ENCODE measurements at regions not wholly inside any gene's neighbourhood (a gene's known extent, or its start where the extent isn't known, plus 50 kb on each side); places are given as distances from the start of the nearest gene placed in this dataset.

DNA sequence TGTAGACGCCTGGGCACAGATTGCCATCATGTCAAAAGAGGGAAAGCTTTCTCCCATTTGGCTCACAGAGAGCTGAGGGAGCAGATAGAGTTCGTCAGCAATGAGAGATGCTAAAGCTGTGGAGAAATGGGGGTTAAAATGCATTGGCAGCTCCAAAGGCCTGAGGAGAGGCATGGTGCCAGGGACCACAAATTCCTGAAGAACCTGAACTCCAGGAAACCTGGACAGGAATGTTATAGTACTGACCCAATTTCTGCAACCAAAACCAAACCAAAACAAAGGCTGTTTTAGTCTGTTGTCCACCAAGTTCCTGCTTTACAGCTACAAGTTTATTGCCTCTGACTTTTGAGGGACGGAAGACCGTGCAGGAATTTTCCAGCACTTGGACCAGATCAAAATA, 575.7 kb downstream of the REEP3 start:
- Histone ChIP-seq H3K9me3 (ENCODE audit: control insufficient read depth, insufficient read depth, low read depth, low read length) (no peaks in the 10 kb centered on the region), H3K4me3 (ENCODE audit: low read depth, low read length) (no peak overlapping the region), H3K4me1 (ENCODE audit: control insufficient read depth, insufficient read depth, low read length) (no peaks in the 10 kb centered on the region), H3K27ac (ENCODE audit: extremely low read depth, low read depth, low read length) (no peak overlapping the region), H3K36me3 (ENCODE audit: control insufficient read depth in 2 of 2, insufficient read depth in 1 of 2, low read length in 2 of 2) (no peaks in the 10 kb centered on the region)
- ChIA-PET POLR2A (no interaction called here), CTCF (no interaction called here)
- TF ChIP-seq ZNF140 (tag by site-specific recombination; IDR thresholded peaks at IDR 0.05) (no peak), ZNF837 (tag by site-specific recombination; IDR thresholded peaks at IDR 0.05) (no peak), ZNF239 (tag by site-specific recombination; IDR thresholded peaks at IDR 0.05) (no peak), ZNF138 (tag by site-specific recombination; IDR thresholded peaks at IDR 0.05; ENCODE audit: borderline replicate concordance) (no peak), SETDB1 (IDR thresholded peaks at IDR 0.05; ENCODE audit: insufficient read length, low read length) (no peak), GFI1B (tag by site-specific recombination; IDR thresholded peaks at IDR 0.05) (no peak), ZNF214 (tag by site-specific recombination; IDR thresholded peaks at IDR 0.05; ENCODE audit: borderline replicate concordance) (no peak), ZNF707 (tag by site-specific recombination; IDR thresholded peaks at IDR 0.05) (no peak), ZBTB21 (tag by site-specific recombination; IDR thresholded peaks at IDR 0.05) (no peak), ZNF530 (tag by site-specific recombination; IDR thresholded peaks at IDR 0.05; ENCODE audit: low read depth) (no peak), ZNF792 (tag by site-specific recombination; IDR thresholded peaks at IDR 0.05) (no peak), HOXA7 (CRISPR knock-in tag; IDR thresholded peaks at IDR 0.05; ENCODE audit: borderline replicate concordance) (no peak), ZNF596 (tag by site-specific recombination; IDR thresholded peaks at IDR 0.05) (no peak), ZNF610 (tag by site-specific recombination; IDR thresholded peaks at IDR 0.05; ENCODE audit: borderline replicate concordance) (no peak), INSM2 (tag by site-specific recombination; IDR thresholded peaks at IDR 0.05) (no peak), ZNF416 (tag by site-specific recombination; IDR thresholded peaks at IDR 0.05) (no peak)

GRCh38 chr10:64097391-64098122, 576.4 kb downstream of the REEP3 start:
- Histone ChIP-seq H3K27ac (ENCODE audit: extremely low read depth, low read depth, low read length) (no peak overlapping the region), H3K4me1 (ENCODE audit: control insufficient read depth, insufficient read depth, low read length) (no peaks in the 10 kb centered on the region), H3K36me3 (ENCODE audit: control insufficient read depth in 2 of 2, insufficient read depth in 1 of 2, low read length in 2 of 2) (no peaks in the 10 kb centered on the region), H3K4me3 (ENCODE audit: low read depth, low read length) (no peak overlapping the region), H3K9me3 (ENCODE audit: control insufficient read depth, insufficient read depth, low read depth, low read length) (no peaks in the 10 kb centered on the region)
- CTCF ChIA-PET = interaction anchor here (0.6 kb wide), 1 partner anchor 21 kb away, joined by 3 read pairs; no protein-coding TSS in a partner anchor
- no peak for TF ChIP-seq MYNN (tag by site-specific recombination; IDR thresholded peaks at IDR 0.05; ENCODE audit: borderline replicate concordance)
- POLR2A ChIA-PET = no interaction called here

GRCh38 chr10:64098994-64099393, 577.8 kb downstream of the REEP3 start:
- Histone ChIP-seq H3K4me1 (ENCODE audit: control insufficient read depth, insufficient read depth, low read length) (no peaks in the 10 kb centered on the region), H3K36me3 (ENCODE audit: control insufficient read depth in 2 of 2, insufficient read depth in 1 of 2, low read length in 2 of 2) (no peaks in the 10 kb centered on the region), H3K9me3 (ENCODE audit: control insufficient read depth, insufficient read depth, low read depth, low read length) (no peaks in the 10 kb centered on the region), H3K27ac (ENCODE audit: extremely low read depth, low read depth, low read length) (no peak overlapping the region), H3K4me3 (ENCODE audit: low read depth, low read length) (no peak overlapping the region)
- POLR2A ChIA-PET = no interaction called here
- CTCF ChIA-PET = interaction anchor here (0.5 kb wide), 1 partner anchor 13 kb away, joined by 4 read pairs; no protein-coding TSS in a partner anchor
- TF ChIP-seq SALL2 (tag by site-specific recombination; IDR thresholded peaks at IDR 0.05; ENCODE audit: borderline replicate concordance) = no peak
- no peak for TF ChIP-seq ZNF707 (tag by site-specific recombination; IDR thresholded peaks at IDR 0.05)
- TF ChIP-seq ZFP37 (tag by site-specific recombination; IDR thresholded peaks at IDR 0.05) = no peak
- no peak for TF ChIP-seq ZNF324 (tag by site-specific recombination; IDR thresholded peaks at IDR 0.05)
- no peak for TF ChIP-seq GLI4 (tag by site-specific recombination; IDR thresholded peaks at IDR 0.05)
- TF ChIP-seq ZNF391 (tag by site-specific recombination; IDR thresholded peaks at IDR 0.05; ENCODE audit: borderline replicate concordance, low read depth) = no peak
- TF ChIP-seq ZNF350 (tag by site-specific recombination; IDR thresholded peaks at IDR 0.05) = no peak
- no peak for TF ChIP-seq ZNF664 (tag by site-specific recombination; IDR thresholded peaks at IDR 0.05)
- TF ChIP-seq ZNF23 (tag by site-specific recombination; IDR thresholded peaks at IDR 0.05; ENCODE audit: borderline replicate concordance) = no peak
- TF ChIP-seq ZNF48 (tag by site-specific recombination; IDR thresholded peaks at IDR 0.05) = no peak
- TF ChIP-seq GFI1B (tag by site-specific recombination; IDR thresholded peaks at IDR 0.05) = no peak
- no peak for TF ChIP-seq ZEB2 (tag by site-specific recombination; IDR thresholded peaks at IDR 0.05)
